ENCODE measurements at regions not wholly inside any gene's neighbourhood (a gene's known extent, or its start where the extent isn't known, plus 50 kb on each side); places are given as distances from the start of the nearest gene placed in this dataset.

DNA sequence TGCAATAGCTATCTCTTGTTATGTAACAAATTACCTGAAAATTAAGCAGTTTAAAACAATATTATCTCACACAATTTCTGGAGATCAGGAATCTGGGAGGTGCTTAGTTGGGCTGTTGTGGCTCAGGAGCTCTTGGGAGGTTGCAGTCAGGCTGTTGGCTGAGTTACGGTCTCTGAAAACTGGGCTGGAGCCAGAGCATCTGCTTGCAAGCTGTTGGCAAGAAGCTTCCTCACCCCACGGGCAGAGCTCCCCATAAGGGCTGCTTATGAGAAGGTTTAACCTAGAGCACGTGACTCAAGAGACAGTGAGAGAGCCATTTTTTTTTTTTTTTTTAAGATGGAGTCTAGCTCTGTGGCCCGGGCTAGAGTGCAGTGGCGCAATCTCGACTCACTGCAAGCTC lies 346.8 kb downstream of the ATP23 start:
- TF ChIP-seq, protein P1, sequence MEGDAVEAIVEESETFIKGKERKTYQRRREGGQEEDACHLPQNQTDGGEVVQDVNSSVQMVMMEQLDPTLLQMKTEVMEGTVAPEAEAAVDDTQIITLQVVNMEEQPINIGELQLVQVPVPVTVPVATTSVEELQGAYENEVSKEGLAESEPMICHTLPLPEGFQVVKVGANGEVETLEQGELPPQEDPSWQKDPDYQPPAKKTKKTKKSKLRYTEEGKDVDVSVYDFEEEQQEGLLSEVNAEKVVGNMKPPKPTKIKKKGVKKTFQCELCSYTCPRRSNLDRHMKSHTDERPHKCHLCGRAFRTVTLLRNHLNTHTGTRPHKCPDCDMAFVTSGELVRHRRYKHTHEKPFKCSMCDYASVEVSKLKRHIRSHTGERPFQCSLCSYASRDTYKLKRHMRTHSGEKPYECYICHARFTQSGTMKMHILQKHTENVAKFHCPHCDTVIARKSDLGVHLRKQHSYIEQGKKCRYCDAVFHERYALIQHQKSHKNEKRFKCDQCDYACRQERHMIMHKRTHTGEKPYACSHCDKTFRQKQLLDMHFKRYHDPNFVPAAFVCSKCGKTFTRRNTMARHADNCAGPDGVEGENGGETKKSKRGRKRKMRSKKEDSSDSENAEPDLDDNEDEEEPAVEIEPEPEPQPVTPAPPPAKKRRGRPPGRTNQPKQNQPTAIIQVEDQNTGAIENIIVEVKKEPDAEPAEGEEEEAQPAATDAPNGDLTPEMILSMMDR (IDR thresholded peaks at IDR 0.05) = no peak
- no peak for TF ChIP-seq POLR2A (IDR thresholded peaks at IDR 0.05)
- no peak for TF ChIP-seq POLR2AphosphoS5 (IDR thresholded peaks at IDR 0.05)
- TF ChIP-seq EP300 (IDR thresholded peaks at IDR 0.05) = no peak

All from gastroesophageal sphincter (tissue), 3 donors.